Raji (cell line): ENCODE measurements at regions not wholly inside any gene's neighbourhood (a gene's known extent, or its start where the extent isn't known, plus 50 kb on each side); places are given as distances from the start of the nearest gene placed in this dataset.

Source experiments
- POLR2A ChIP-seq: IDR thresholded peaks from 2 replicates; pipeline ENCODE4 v1.6.1; 2011; ENCODE audit warnings: low read depth, low read length, control low read depth; ENCODE audit not compliant: insufficient read depth

DNA sequence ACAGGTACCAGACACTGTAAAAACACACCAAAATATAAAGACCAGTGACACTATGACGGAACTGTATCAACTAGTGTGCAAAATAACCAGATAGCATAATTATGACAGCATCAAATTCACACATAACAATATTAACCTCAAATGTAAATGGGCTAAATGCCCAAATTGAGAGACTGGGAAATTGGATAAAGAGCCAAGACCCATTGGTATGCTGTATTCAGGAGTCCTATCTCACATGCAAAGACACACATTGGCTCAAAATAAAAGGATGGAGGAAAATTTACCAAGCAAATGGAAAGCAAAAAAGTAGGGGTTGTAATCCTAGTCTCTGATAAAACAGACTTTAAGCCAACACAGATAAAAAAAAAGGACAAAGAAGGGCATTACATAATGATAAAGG is 416.3 kb upstream of the ZNF608 start:
- no peak for TF ChIP-seq POLR2A

- no peak for TF ChIP-seq POLR2A
These were observed 423.0 kb upstream of the ZNF608 start for GRCh38 chr5:125169396-125169795.

- no peak for TF ChIP-seq POLR2A
These were observed 425.2 kb upstream of the ZNF608 start for GRCh38 chr5:125171641-125172040.

- no peak for TF ChIP-seq POLR2A
These were observed 429.0 kb upstream of the ZNF608 start for GRCh38 chr5:125175348-125176004.

DNA sequence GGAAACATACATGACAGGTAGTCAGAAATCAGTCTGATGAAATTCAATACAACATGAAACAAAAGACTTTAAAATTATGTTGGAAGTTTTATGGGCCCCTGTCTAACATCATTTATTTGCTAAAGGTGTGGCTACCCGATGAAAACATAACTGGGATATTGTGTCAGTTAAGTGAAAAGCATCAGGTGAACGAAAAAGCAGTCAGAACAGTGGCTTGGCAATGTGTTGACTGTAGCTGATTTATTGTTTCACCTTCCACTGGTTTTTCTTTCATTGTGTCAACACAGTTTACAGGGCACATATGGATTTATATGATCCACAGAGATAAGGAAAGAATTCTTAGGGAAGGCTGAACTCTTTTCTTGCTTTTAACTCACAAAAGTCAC is 429.6 kb upstream of the ZNF608 start:
- no peak for TF ChIP-seq POLR2A

DNA sequence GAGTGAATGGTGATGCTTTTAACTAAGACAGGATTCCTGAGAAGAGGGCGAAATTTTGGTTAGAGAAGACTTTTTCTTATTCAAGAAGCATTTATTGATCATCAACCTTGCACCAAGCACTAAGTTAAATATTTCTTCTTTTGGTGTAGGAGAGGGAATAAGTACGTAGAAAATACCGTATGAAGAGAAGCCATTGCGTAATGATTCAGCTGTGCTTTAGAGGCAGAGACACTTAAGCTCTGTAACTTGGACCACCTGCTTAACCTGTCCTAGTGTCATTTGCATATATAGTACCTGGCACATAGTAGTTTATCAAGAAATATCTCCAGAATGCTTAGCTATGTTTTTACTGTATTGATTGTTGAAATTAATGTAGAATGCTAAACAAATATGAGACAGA is 430.9 kb upstream of the ZNF608 start:
- no peak for TF ChIP-seq POLR2A

DNA sequence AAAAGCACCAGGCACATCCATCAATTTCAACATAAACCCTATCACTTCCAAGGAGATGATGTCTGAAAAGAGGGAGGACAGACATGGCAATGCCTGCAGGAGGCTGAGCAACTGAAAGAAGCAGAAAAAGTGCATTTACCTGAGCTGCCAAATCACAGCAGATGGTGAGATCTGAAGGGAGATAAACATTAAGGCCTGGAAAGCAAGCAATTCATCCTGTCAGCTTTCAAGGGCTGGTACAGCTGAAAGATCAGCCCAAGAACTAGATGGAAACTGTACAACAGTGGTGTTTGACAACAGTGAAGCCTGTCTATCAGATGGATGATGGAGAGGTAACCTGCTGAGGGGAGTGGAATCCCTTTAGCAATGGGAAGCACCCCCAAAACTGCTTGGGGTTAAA is 433.2 kb upstream of the ZNF608 start:
- TF ChIP-seq POLR2A: no peak

DNA sequence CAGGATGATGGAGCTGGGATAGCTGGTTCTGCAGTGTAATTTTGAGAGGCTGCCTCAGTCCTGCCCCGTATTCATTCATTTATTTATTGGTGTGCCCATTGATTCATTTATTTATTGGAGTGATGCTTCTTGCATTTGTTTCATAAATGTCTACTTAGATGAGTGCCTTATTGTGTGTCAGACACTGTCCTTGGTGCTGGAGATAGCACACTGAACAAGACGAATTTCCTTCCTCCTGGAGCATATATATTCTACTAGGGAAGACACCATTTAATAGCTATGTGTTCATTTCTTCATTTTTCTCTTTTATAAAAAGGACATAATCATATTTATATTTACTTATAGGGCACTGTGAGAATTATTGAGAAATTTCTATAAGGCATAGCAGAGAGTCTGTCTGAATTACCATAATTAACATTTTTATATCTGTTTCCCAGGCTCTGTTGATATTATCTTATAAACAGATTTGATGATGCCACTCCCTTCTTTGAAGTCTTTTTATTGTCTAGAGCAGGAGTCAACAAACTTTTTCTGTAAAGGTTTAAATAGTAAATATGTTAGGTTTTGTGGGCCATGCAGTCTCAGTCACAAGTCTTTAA is 433.9 kb upstream of the ZNF608 start:
- no peak for TF ChIP-seq POLR2A

DNA sequence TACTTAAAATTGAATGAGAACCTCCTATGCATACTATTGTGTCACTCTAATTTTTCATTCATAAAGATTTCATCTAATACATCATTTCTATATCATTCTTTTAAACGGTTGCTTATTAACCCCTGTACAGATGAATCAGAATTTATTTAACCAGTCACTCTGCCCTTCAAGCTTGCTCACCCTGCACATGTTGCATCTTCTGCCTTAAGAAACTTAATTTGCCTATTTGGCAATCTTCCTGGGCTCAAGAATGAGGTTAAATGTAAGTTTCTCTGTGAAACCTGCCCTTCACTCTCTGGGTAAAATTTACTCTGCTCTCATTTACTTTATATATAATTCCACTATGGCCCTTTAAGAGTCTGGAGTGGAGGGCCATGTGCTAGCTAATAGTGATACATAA is 434.7 kb upstream of the ZNF608 start:
- no peak for TF ChIP-seq POLR2A

DNA sequence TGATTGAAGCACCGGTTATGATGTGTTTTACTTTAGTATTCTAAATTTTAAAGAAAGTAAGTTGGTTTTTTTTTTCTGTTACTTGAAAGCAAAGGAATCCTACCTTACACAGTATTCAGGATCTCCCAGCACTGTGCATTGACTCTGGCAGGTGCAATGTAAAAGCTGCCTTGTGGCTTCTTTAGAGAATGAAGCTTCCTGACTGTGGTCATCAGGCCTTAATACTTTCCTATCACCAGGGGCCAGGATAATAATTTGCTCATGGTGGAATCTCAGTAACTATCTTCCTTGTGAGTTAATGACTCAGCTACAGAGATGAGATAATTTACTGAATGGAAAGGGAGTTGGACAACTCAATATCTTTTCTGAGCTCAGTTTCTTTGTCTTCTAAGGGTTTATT is 435.5 kb upstream of the ZNF608 start:
- TF ChIP-seq POLR2A: no peak

GRCh38 chr5:125185740-125186139 is 439.3 kb upstream of the ZNF608 start:
- TF ChIP-seq POLR2A: no peak

GRCh38 chr5:125186911-125187375 is 440.5 kb upstream of the ZNF608 start:
- no peak for TF ChIP-seq POLR2A

DNA sequence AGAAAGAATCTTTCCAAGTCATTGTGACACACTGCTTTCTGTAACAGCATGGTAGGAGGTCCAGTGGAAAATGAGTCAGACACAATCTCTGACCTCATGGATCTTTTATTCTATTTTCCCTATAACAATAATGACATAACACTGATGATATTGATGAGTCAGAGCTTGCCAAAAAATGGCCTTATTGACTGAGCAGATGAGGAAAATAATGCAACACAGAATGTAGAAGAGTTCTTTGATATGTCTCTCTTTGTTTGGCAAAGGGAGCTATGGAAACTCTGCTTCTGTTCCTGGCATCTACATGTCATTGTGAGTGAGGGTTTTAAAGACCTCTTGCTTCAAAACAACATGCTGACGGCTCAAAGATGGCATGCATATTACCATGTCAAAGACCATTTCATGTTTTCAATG is 443.1 kb upstream of the ZNF608 start:
- TF ChIP-seq POLR2A: no peak

DNA sequence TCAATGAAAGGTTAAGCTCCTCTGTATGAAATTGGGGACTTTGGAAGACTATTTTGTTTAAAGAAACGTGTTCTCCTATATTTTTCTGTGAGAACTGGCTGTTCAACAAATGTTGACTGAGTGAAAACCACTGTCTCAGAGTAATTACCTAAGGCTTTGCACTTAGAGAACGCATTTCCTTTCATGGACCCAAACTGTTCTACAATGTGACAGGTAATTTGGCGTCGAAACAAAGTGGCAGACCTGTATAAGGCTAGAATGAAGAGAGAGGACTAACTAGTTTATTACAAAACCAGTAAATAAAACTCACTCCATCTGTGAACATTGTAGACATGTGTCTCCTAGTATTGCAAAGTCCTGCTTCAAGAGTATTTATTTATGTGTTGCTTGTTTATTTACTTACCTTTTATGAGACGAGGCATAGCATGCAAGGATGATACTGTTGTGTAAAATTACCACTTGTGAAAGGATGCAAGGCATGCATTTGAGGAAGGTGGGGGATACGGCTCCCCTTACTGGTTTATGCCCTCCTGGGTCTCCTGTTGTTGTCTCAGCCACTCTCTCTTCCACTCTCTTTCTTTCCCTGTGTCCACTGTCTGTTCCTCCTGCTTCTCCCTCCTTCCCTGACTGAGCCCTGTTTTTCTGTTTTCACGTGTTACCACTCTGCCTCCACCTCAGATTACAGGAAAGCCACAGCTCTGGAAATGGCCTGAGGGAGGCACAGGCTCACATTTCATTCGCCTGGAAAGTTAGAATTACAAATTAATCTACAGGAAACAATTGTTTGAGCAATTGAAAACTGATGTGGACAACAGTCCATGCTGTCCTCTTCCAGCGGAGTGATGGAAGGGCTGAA is 444.0 kb upstream of the ZNF608 start:
- no peak for TF ChIP-seq POLR2A

DNA sequence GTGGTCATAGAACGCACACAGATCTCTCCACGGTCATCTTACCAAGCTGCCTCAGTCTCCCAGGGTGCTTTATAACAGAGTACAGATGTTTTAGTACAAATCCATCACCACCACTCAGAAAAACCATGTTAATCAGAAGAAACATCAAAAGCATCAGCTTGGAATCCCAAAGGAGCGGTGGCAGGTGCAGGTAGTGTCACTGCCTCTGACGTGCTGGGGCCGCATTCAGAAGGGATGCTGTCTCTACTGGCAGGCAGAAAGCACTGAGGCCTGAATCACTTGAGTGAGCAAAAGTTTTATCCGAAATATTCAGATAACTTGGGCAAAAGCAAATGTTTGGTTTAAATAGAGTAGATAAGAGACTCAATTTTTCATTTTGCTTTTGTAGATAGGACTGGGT is 448.4 kb upstream of the ZNF608 start:
- TF ChIP-seq POLR2A: no peak
